ENCODE measurements at regions not wholly inside any gene's neighbourhood (a gene's known extent, or its start where the extent isn't known, plus 50 kb on each side); places are given as distances from the start of the nearest gene placed in this dataset.

DNA sequence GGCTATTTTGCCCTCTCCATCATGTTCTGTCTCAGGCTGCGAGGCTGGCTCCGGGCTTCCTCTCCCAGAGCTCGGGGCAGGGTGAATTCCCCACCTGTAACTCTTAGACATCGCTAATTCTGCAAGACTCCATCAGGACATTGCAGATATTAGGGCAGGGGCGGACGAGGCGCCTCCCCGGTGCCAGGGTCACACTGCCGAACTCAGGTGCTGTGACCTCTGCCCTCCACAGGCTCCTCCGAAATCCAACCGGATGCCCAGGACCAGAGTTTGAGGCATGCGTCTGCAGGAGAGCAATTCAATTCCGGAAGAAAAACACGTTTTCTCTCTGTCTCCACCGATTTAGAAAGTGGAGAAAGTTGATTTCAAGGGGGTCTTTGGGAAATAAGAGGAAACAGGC lies 542.7 kb downstream of the BRD1 start:
- no peak overlapping the region for H3K27ac ChIP-seq
- TF ChIP-seq, protein P1, sequence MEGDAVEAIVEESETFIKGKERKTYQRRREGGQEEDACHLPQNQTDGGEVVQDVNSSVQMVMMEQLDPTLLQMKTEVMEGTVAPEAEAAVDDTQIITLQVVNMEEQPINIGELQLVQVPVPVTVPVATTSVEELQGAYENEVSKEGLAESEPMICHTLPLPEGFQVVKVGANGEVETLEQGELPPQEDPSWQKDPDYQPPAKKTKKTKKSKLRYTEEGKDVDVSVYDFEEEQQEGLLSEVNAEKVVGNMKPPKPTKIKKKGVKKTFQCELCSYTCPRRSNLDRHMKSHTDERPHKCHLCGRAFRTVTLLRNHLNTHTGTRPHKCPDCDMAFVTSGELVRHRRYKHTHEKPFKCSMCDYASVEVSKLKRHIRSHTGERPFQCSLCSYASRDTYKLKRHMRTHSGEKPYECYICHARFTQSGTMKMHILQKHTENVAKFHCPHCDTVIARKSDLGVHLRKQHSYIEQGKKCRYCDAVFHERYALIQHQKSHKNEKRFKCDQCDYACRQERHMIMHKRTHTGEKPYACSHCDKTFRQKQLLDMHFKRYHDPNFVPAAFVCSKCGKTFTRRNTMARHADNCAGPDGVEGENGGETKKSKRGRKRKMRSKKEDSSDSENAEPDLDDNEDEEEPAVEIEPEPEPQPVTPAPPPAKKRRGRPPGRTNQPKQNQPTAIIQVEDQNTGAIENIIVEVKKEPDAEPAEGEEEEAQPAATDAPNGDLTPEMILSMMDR (conservative IDR thresholded peaks at IDR 0.05) = no peak

DNA sequence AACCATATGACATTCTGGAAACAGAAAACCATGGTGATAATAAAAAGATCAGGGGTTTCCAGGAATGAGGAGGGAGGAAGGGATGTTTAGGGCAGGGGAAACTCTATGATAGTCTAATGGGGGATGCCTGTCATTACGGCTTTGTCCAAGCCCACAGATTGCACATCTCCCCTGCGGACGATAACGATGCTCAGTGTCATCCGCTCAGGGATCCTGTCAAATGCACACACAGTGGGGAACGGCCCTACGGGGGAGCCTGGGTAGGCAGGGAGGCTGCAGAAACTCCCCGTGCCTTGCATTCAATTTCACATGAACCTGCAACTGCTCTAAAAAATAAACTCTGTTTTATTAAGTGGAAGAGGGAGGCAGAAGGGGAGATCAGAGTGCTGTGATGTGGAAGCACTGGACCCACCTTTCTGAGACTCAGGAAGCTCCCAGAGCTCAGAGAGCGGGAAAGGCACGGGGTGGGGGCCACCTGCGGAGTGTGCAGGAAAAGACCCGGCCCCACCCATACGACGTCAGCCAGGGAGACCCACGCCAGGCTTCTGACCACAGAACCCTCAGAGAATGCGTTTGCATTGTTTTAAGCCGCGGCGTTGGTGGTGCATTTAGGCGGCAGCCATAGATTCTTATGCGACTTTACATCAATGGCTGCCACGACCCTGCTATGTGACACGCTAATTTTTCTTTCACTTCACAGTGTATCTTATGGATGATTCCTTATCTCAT lies 543.5 kb downstream of the BRD1 start:
- TF ChIP-seq, protein P1 (conservative IDR thresholded peaks at IDR 0.05) = no peak
- no peak overlapping the region for H3K27ac ChIP-seq

DNA sequence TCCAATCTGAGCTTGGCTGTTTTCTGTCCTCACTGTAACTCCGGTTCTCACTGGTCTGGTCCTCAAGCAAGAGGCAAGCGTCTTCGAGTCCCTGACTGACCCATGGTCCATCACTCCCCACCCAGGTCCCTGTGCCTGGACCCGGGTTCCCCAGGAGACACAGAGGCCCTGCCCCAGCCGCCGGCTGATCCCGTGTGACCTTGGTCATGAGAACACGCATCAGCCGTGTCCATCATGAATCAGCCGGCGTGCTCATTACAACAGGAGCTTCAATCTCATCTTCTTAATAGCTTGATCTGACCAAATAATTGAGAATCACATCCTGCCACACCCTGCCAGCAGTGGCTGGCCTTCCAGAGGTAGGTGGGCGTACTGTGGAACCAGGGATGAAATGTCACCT lies 545.1 kb downstream of the BRD1 start:
- no peak overlapping the region for H3K27ac ChIP-seq
- TF ChIP-seq, protein P1 (conservative IDR thresholded peaks at IDR 0.05) = no peak

DNA sequence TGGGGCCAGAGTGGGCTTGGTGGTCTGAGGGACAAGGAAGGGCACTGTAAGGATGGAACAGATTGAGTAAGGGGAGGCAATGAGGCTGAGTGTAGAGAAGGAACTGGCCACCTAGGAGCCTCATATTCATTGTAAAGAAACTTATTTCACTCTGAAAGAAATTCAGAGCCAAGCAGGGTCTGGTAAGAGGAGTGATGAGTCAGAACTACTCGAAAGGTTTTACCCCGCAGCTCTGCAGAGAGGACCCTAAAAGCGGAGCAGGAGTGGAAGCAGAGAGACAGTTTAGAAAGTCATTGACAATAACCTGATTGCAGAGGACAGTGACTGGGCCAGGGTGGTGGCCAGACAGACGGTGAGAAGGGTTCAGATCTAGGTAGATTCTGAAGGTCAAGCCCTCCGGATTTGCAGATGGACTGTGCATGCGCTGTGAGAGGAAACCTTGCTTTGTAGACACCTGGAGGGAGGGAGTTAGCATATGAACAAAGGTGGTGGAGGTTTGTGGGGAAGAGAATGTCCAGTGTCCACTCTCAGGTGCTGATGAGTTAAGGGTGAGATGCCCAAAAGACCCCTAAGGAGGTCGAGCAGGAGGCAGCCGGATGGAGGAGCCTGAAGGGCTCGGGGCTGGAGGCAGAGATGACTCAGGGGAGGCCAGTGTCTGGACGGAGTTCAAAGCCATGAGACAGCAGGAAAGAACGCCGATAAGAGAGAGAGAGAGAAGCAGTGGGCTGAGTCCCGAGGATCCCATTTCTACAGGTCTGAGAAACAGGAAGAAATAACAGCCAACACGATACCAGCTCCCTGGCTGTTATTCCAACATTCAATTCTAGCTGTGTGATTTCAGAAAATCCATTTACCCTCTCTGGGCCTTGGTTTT lies 546.0 kb downstream of the BRD1 start:
- TF ChIP-seq, protein P1 (conservative IDR thresholded peaks at IDR 0.05) = no peak

DNA sequence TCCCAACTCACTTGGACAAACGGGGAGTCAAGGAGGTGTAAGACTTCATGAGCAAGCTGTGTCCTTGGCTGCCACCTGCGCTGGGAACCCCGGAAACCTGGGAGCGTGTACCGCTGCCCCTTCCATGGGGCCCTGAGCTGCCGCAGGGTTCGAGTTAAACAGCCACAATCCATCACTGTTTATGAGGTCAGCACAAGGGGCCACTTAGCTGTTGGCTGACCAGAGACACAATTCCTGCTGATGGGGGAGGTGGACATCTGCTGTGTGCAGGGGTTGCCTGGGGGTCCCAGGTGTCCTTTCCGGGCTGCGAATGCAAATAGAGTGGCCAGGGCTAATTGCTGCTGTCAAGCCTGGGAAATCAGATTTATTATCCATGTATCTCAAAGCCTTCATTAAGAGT lies 549.3 kb downstream of the BRD1 start:
- TF ChIP-seq, protein P1 (conservative IDR thresholded peaks at IDR 0.05) = no peak
- H3K27ac ChIP-seq = no peak overlapping the region

More for the DNA sequence above, 546.0 kb downstream of the BRD1 start:
- no peak overlapping the region for H3K27ac ChIP-seq

DNA sequence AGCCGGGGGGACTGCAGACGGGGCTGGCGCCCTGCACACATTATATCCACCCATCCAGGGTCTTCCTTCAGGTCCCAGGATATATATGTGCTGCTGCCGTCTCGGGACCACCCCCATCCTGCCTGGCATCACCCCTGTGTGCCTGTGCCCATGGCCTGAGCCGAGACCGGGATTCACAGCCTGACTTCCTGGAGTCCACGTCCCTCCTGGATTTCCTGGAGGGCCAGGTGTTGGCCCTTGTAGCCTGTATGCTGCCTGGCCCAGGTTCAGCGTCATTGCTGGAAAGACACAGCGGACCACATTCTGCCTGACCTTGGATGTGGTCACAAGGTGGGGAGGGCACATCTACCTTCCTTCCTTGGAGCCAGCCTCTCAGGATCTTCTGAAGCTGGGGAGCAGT lies 551.1 kb downstream of the BRD1 start:
- H3K27ac ChIP-seq = no peak overlapping the region
- TF ChIP-seq, protein P1 (conservative IDR thresholded peaks at IDR 0.05) = no peak

DNA sequence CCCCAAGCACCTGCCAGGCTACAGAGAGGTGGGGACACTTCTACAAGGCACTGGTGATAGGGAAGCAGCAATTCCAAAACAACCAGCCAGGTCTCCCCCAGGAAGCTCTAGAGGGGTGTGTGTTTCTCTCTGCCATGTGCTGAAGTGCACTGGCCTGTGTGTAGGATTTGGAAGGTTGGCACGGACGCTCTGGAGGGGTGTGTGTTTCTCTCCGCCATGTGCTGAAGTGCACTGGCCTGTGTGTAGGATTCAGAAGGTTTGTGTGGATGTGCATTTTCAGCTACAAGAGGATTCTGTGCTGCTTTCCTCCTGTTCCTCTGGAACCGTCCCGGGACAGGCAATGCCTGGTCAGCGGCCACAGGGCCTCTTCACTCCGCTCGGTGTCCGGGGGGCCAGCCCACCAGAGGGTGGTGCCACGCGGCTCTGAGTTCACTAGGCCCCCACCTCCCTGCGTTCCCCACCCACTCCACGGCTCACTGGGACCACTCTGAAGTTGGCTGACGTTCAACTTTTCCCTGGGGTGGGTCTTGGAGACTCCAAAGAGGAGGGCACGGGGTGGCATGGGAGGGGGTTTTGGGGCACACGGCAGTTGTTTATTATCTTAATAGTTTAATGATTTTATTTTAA lies 552.8 kb downstream of the BRD1 start:
- H3K27ac ChIP-seq = no peak overlapping the region
- TF ChIP-seq, protein P1 (conservative IDR thresholded peaks at IDR 0.05) = no peak

Measured in VCaP (cell line).